Dendritic cell treated with granulocyte-macrophage colony-stimulating factor and Interleukin-4, amounts not matched to agents 40 ng/mL and 50 ng/mL, for 4 days (primary cell): ENCODE measurements at regions not wholly inside any gene's neighbourhood (a gene's known extent, or its start where the extent isn't known, plus 50 kb on each side); places are given as distances from the start of the nearest gene placed in this dataset.

Source experiments
- H3K27ac Mint-ChIP-seq: one replicate; pipeline ENCODE4 v1.8.0; 2022; ENCODE audit warnings: mild to moderate bottlenecking, mixed read lengths
- H3K27me3 Mint-ChIP-seq: one replicate; pipeline ENCODE4 v1.8.0; 2022; ENCODE audit warnings: mild to moderate bottlenecking, mixed read lengths
- H3K36me3 Mint-ChIP-seq: one replicate; pipeline ENCODE4 v1.8.0; 2022; ENCODE audit warnings: low read depth, mixed read lengths
- H3K4me1 Mint-ChIP-seq: one replicate; pipeline ENCODE4 v1.8.0; 2022; ENCODE audit warnings: low read depth, mixed read lengths
- H3K4me3 Mint-ChIP-seq: one replicate; pipeline ENCODE4 v1.8.0; 2022; ENCODE audit warnings: mild to moderate bottlenecking, moderate library complexity, mixed read lengths
- H3K9me3 Mint-ChIP-seq: one replicate; pipeline ENCODE4 v1.8.0; 2022; ENCODE audit warnings: mixed read lengths
- intact Hi-C: fragments of 100-400 bp; cut with micrococcal nuclease; formaldehyde crosslinking; loops from one replicate; pipeline ENCODE4 v1.15.0; 2022

GRCh38 chr16:35449663-35450062 is 1990.3 kb downstream of the TP53TG3F start:
- Mint-ChIP-seq H3K9me3 (peaks cover 72% of the 10 kb centered on the region), H3K36me3 (no peaks in the 10 kb centered on the region)
- intact Hi-C loops = no loop called here

GRCh38 chr16:35450648-35451047 is 1991.2 kb downstream of the TP53TG3F start:
- Mint-ChIP-seq H3K4me1 (no peaks in the 10 kb centered on the region), H3K27ac (no peak overlapping the region), H3K36me3 (no peaks in the 10 kb centered on the region), H3K27me3 (no peaks in the 10 kb centered on the region), H3K9me3 (peaks cover 82% of the 10 kb centered on the region), H3K4me3 (no peak overlapping the region)
- intact Hi-C loops = no loop called here

More at GRCh38 chr16:35449663-35450062, 1990.3 kb downstream of the TP53TG3F start:
- Mint-ChIP-seq H3K4me1 (no peaks in the 10 kb centered on the region), H3K27me3 (no peaks in the 10 kb centered on the region), H3K4me3 (no peak overlapping the region), H3K27ac (no peak overlapping the region)

DNA sequence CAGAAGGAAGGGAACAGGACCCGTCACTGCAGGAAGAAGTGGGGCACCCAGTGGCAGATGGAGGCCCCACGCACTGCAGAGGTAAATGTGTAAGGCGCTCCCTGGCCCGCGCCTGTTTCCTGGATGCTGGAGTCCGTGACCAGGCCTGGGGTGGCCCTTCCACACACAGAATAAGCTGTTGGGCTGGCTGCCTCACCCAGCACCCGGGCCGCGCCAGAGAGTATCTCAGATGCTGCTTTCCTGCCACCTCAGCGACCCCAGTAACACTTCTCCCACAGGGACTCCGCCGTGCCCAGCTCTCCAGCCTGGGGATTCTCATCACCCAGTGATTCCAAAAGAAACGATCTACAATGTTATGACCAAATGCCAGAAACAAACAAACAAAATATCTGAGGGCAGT is 1993.1 kb downstream of the TP53TG3F start:
- H3K27me3 Mint-ChIP-seq = no peaks in the 10 kb centered on the region
- no peaks in the 10 kb centered on the region for H3K4me1 Mint-ChIP-seq
- H3K27ac Mint-ChIP-seq = no peak overlapping the region
- intact Hi-C loops = no loop called here
- no peaks in the 10 kb centered on the region for H3K36me3 Mint-ChIP-seq
- no peak overlapping the region for H3K4me3 Mint-ChIP-seq
- peaks cover 93% of the 10 kb centered on the region for H3K9me3 Mint-ChIP-seq

DNA sequence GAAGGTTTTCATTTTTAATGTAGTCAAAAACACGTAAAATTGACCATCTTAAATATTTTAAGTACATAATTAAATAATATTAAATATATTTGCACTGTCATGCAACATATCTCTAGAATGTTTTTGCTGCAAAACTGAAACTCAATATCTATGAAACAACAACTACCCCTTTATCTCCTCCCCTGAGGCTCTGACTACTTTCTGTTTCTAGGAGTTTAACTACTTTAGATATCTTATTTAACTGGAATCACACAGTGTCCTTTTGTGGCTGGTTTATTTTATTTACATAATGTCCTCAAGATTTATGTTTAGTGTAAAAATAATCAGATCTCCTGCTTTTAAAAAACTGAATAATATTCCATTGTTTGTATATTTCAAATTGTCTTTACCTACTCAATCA is 2003.9 kb downstream of the TP53TG3F start:
- Mint-ChIP-seq H3K4me1 (no peaks in the 10 kb centered on the region), H3K27me3 (no peaks in the 10 kb centered on the region), H3K27ac (no peak overlapping the region), H3K9me3 (peaks cover 70% of the 10 kb centered on the region), H3K4me3 (no peak overlapping the region), H3K36me3 (no peaks in the 10 kb centered on the region)
- intact Hi-C loops = no loop called here

DNA sequence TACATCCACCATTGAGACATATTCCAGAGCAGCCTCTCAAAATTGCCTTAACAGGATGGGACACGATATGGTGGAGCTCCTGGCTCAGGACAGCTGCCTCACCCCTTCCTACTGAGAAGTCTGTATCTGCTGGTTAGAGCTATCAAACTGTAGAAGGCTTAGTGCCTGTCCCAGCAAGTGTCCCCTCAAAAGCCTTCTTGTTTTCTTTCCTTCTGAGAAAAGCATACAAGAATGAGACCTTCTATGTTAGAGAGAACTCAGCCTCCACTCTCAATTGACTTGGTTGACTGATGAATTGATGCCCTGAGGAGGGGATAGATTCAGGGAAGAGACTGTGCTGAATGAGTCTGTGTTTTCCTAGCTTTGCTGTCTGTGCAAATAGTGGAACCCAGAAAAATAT is 2020.9 kb downstream of the TP53TG3F start:
- H3K9me3 Mint-ChIP-seq = peaks cover 33% of the 10 kb centered on the region
- intact Hi-C loops = no loop called here
- H3K4me3 Mint-ChIP-seq = no peak overlapping the region
- no peak overlapping the region for H3K27ac Mint-ChIP-seq
- H3K27me3 Mint-ChIP-seq = no peaks in the 10 kb centered on the region
- H3K36me3 Mint-ChIP-seq = no peaks in the 10 kb centered on the region
- no peaks in the 10 kb centered on the region for H3K4me1 Mint-ChIP-seq

DNA sequence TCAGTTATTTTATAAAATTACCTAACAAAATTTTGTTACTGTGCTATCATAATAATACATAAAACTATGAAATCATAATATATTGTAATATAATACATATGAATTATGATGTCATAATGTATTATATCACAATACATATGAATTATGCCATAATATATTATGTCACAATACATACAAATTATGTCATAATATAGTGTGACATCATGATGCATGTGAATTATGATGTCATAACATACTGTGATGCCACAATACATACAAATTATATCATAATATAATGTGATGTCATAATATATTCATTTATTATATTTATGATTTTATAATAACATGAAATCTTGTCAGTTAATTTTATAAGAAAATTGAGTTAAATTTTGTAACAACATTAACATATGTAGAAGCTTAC is 2021.6 kb downstream of the TP53TG3F start:
- no peaks in the 10 kb centered on the region for H3K27me3 Mint-ChIP-seq
- intact Hi-C loops = no loop called here
- H3K36me3 Mint-ChIP-seq = no peaks in the 10 kb centered on the region
- H3K27ac Mint-ChIP-seq = no peak overlapping the region
- H3K9me3 Mint-ChIP-seq = peaks cover 37% of the 10 kb centered on the region
- no peaks in the 10 kb centered on the region for H3K4me1 Mint-ChIP-seq
- H3K4me3 Mint-ChIP-seq = no peak overlapping the region

DNA sequence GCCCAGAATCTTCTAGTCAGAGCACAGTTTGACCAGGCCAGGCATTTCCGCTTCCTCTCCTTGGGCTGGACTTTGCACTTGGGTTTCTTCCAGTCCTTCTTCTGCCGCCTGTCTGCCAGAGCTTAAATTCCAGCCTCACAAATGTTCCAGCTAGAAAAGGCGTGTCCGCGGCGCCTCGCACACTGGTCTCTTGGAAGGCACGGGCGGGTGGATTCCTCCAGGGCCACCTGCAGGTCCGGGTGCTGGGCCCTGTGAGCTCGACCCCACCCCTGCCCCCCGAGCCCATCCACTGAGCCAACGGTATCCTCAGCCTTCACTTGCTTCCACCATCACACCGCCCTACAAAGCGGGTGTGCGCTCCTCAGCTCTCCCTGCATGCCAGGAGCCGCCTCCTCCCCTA is 2026.5 kb downstream of the TP53TG3F start:
- Mint-ChIP-seq H3K27me3 (no peaks in the 10 kb centered on the region), H3K27ac (no peak overlapping the region), H3K36me3 (no peaks in the 10 kb centered on the region), H3K4me3 (no peak overlapping the region), H3K9me3 (peaks cover 53% of the 10 kb centered on the region), H3K4me1 (no peaks in the 10 kb centered on the region)
- intact Hi-C loops = no loop called here

DNA sequence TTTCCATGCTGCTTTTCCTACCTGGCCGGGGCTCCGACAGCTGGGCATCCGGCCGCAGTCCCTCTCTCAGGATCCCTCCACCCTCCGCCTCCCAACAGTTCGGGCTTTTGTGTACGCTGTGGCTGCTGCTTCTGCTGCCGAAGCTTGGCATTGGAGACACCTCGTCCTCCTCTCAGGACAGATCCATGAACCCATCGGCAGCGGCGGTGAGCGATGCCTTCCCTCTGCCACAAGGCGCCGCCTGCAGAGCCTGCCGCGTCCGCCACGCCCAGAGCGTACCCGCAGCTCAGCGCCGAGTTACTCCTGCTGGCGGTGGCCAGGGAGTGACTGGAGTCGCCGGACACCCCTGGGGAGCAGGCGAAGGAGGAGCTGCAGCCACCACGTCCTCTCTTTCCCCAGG is 2032.8 kb downstream of the TP53TG3F start:
- Mint-ChIP-seq H3K9me3 (peaks cover 38% of the 10 kb centered on the region), H3K27me3 (no peaks in the 10 kb centered on the region), H3K4me1 (no peaks in the 10 kb centered on the region), H3K36me3 (no peaks in the 10 kb centered on the region), H3K27ac (no peak overlapping the region), H3K4me3 (no peak overlapping the region)
- intact Hi-C loops = no loop called here

- intact Hi-C loops = no loop called here
- H3K4me3 Mint-ChIP-seq = no peak overlapping the region
- H3K9me3 Mint-ChIP-seq = peaks cover 62% of the 10 kb centered on the region
- no peaks in the 10 kb centered on the region for H3K36me3 Mint-ChIP-seq
- H3K27me3 Mint-ChIP-seq = no peaks in the 10 kb centered on the region
- H3K4me1 Mint-ChIP-seq = no peaks in the 10 kb centered on the region
- no peak overlapping the region for H3K27ac Mint-ChIP-seq
These were observed 2038.0 kb downstream of the TP53TG3F start for GRCh38 chr16:35497399-35497798.

GRCh38 chr16:35506018-35506897 is 2046.8 kb downstream of the TP53TG3F start:
- H3K27ac Mint-ChIP-seq = no peak overlapping the region
- no peak overlapping the region for H3K4me3 Mint-ChIP-seq
- H3K4me1 Mint-ChIP-seq = no peaks in the 10 kb centered on the region
- no peaks in the 10 kb centered on the region for H3K27me3 Mint-ChIP-seq
- peaks cover 76% of the 10 kb centered on the region for H3K9me3 Mint-ChIP-seq
- H3K36me3 Mint-ChIP-seq = no peaks in the 10 kb centered on the region
- intact Hi-C loops = no loop called here

GRCh38 chr16:35506898-35507194 is 2047.4 kb downstream of the TP53TG3F start:
- no peaks in the 10 kb centered on the region for H3K36me3 Mint-ChIP-seq
- H3K4me1 Mint-ChIP-seq = no peaks in the 10 kb centered on the region
- peaks cover 76% of the 10 kb centered on the region for H3K9me3 Mint-ChIP-seq
- intact Hi-C loops = no loop called here
- no peaks in the 10 kb centered on the region for H3K27me3 Mint-ChIP-seq
- H3K4me3 Mint-ChIP-seq = no peak overlapping the region
- H3K27ac Mint-ChIP-seq = no peak overlapping the region

GRCh38 chr16:35510701-35511100 is 2051.3 kb downstream of the TP53TG3F start:
- H3K27ac Mint-ChIP-seq = no peak overlapping the region
- no peaks in the 10 kb centered on the region for H3K27me3 Mint-ChIP-seq
- H3K36me3 Mint-ChIP-seq = no peaks in the 10 kb centered on the region
- H3K4me3 Mint-ChIP-seq = no peak overlapping the region
- peaks cover 53% of the 10 kb centered on the region for H3K9me3 Mint-ChIP-seq
- intact Hi-C loops = no loop called here
- no peaks in the 10 kb centered on the region for H3K4me1 Mint-ChIP-seq

DNA sequence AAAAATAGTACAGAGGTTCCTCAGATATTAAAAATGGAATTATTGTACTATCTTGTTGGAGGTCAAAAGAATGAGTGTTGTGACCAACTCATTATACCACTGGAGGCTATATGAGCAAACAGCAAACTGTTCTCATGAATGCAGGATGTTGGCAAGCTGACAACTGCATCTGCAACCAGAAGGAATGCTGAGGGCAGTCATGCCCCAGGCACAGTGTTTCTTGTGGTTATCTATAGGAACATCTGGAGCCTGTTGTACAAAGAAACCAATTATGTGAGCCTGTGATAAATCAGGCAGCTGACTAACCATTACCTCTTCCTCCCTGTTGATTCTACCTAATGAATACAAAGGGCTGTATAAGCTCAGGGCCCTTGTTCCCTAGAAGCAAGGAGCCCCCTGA is 2057.1 kb downstream of the TP53TG3F start:
- H3K4me3 Mint-ChIP-seq = no peak overlapping the region
- H3K9me3 Mint-ChIP-seq = peaks cover 38% of the 10 kb centered on the region

GRCh38 chr16:35516971-35517370 is 2057.6 kb downstream of the TP53TG3F start:
- intact Hi-C loops = no loop called here

More for the DNA sequence above, 2057.1 kb downstream of the TP53TG3F start:
- no peaks in the 10 kb centered on the region for H3K36me3 Mint-ChIP-seq
- intact Hi-C loops = no loop called here
- H3K27me3 Mint-ChIP-seq = no peaks in the 10 kb centered on the region
- no peaks in the 10 kb centered on the region for H3K4me1 Mint-ChIP-seq
- no peak overlapping the region for H3K27ac Mint-ChIP-seq

DNA sequence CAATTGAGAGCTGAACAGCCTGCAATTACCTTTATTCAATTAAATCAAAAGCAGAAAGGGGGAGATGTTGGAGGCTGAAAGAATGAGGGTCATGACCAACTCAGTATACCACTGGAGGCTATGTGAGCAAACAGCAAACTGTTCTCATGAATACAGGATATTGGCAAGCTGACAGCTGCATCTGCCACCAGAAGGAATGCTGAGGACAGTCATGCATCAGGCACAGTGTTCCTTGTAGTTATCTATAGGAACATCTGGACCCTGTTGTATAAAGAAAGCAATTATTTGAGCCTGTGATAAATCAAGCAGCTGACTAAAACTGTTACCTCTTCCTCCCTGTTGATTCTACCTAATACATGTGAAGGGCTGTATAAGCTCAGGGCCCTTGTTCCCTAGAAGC is 2064.6 kb downstream of the TP53TG3F start:
- H3K4me3 Mint-ChIP-seq = no peak overlapping the region
- H3K9me3 Mint-ChIP-seq = peaks cover 73% of the 10 kb centered on the region
- H3K4me1 Mint-ChIP-seq = no peaks in the 10 kb centered on the region
- no peaks in the 10 kb centered on the region for H3K27me3 Mint-ChIP-seq
- no peak overlapping the region for H3K27ac Mint-ChIP-seq
- intact Hi-C loops = no loop called here
- no peaks in the 10 kb centered on the region for H3K36me3 Mint-ChIP-seq

More at GRCh38 chr16:35516971-35517370, 2057.6 kb downstream of the TP53TG3F start:
- Mint-ChIP-seq H3K27me3 (no peaks in the 10 kb centered on the region), H3K9me3 (peaks cover 39% of the 10 kb centered on the region), H3K4me1 (no peaks in the 10 kb centered on the region), H3K27ac (no peak overlapping the region), H3K4me3 (no peak overlapping the region), H3K36me3 (no peaks in the 10 kb centered on the region)
